Right lobe of liver (tissue), 6 donors: ENCODE measurements at regions not wholly inside any gene's neighbourhood (a gene's known extent, or its start where the extent isn't known, plus 50 kb on each side); places are given as distances from the start of the nearest gene placed in this dataset.

Experiments used
- ATAC-seq, 4 donors: fragments of 200-7000 bp; cut with Tn5 transposase; one replicate each; pipeline ENCODE4 v1.9.1; 2020; ENCODE audit warnings: mild to moderate bottlenecking in 4 of 4, moderate library complexity in 4 of 4
- DNase-seq, 3 donors: peaks; one replicate each; pipeline ENCODE4 v3.0.0-alpha.2; 2020
- H3K27ac ChIP-seq, 3 donors: fragments of 200-600 bp; one replicate each; pipeline ENCODE4 v1.8.0; 2022
- H3K27me3 ChIP-seq, 2 donors: fragments of 200-600 bp; one replicate each; pipeline ENCODE4 v1.8.0; 2022
- H3K36me3 ChIP-seq, 4 donors: fragments of 200-600 bp; sonication (generic) in 1 of 4; one replicate each; pipeline versions ENCODE4 v1.5.1 to v1.8.0; 2017 to 2022; ENCODE audit warnings: control low read depth in 1 of 4
- H3K4me1 ChIP-seq, 4 donors: fragments of 200-600 bp; sonication (generic) in 1 of 4; one replicate each; pipeline versions ENCODE4 v1.5.1 to v1.8.0; 2017 to 2022; ENCODE audit warnings: control low read depth in 1 of 4
- H3K4me3 ChIP-seq, 3 donors: fragments of 200-600 bp; one replicate each; pipeline ENCODE4 v1.8.0; 2022
- H3K9me3 ChIP-seq, 4 donors: fragments of 200-600 bp; sonication (generic) in 1 of 4; one replicate each; pipeline versions ENCODE4 v1.5.1 to v1.8.0; 2017 to 2022; ENCODE audit warnings: control low read depth in 1 of 4
- POLR2A ChIP-seq: fragments of 450-650 bp; IDR thresholded peaks from one replicate; pipeline ENCODE4 v1.6.1; 2017; ENCODE audit warnings: antibody characterized with exemption, mild to moderate bottlenecking
- WGBS: methylation state at CpG from one replicate; pipeline ENCODE4 v1.1.6; 2018; ENCODE audit warnings: low coverage, low lambda C conversion rate; ENCODE audit not compliant: insufficient coverage; ENCODE audit errors: missing lambda C conversion rate; 5-methylcytosine and 5-hydroxymethylcytosine counted together
- intact Hi-C, 2 donors: fragments of 100-400 bp; cut with DNase I; formaldehyde crosslinking; loops; one replicate each; pipeline versions ENCODE4 v1.11.2 to v1.14.1; 2022
- TF ChIP-seq, protein P1 (sequence below), 4 donors: fragments of 200-600 bp in 3 of 4; fragments of 450-650 bp in 1 of 4; IDR thresholded peaks; one replicate each; pipeline versions ENCODE4 v1.5.1 to v1.8.0; 2016 to 2022; ENCODE audit warnings: antibody characterized with exemption in 4 of 4, mild to moderate bottlenecking in 2 of 4
- donor health status: DM: no; HTN: yes; CAD: no.
- donor health status: DM: no; HTN: no; CAD: no.
- donor health status: DM: no; HTN: no; CAD: no.
- donor health status: DM: no; HTN: yes; CAD: no.
- donor health status: DM: no; HTN: yes; CAD: no.

DNA sequence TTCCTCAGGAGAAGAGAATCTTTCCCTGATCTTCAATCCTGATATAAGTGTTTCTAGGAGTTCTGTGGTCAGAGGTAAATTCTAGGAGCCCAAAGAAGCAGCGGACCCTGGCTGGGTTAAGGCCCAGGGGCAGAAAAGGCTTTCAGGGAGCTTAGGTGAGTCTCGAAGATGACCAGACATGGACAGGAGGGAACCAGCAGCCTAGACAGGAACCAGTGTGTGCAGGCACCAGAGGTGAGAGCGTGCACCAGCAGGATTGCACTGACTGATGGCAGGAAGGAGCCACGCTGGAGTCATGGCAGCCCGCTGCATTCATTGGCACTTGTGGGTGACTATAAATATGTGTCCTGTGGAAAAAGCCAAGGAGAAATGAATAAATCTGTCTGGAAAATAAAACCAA lies 489.9 kb downstream of the BCL11B start:
- Histone ChIP-seq H3K4me1 (no peaks in the 10 kb centered on the region), H3K27me3 (no peaks in the 10 kb centered on the region), H3K36me3 (no peaks in the 10 kb centered on the region), H3K27ac (no peak overlapping the region), H3K4me3 (no peak overlapping the region), H3K9me3 (no peaks in the 10 kb centered on the region)
- ATAC-seq (no peak), DNase-seq (no peak)
- intact Hi-C loops, result no loop called here
- WGBS, result 79% methylated on average over 3 of the region's 5 CpGs
- no peak for TF ChIP-seq POLR2A
- TF ChIP-seq, protein P1, sequence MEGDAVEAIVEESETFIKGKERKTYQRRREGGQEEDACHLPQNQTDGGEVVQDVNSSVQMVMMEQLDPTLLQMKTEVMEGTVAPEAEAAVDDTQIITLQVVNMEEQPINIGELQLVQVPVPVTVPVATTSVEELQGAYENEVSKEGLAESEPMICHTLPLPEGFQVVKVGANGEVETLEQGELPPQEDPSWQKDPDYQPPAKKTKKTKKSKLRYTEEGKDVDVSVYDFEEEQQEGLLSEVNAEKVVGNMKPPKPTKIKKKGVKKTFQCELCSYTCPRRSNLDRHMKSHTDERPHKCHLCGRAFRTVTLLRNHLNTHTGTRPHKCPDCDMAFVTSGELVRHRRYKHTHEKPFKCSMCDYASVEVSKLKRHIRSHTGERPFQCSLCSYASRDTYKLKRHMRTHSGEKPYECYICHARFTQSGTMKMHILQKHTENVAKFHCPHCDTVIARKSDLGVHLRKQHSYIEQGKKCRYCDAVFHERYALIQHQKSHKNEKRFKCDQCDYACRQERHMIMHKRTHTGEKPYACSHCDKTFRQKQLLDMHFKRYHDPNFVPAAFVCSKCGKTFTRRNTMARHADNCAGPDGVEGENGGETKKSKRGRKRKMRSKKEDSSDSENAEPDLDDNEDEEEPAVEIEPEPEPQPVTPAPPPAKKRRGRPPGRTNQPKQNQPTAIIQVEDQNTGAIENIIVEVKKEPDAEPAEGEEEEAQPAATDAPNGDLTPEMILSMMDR (IDR thresholded peaks at IDR 0.05), result no peak

DNA sequence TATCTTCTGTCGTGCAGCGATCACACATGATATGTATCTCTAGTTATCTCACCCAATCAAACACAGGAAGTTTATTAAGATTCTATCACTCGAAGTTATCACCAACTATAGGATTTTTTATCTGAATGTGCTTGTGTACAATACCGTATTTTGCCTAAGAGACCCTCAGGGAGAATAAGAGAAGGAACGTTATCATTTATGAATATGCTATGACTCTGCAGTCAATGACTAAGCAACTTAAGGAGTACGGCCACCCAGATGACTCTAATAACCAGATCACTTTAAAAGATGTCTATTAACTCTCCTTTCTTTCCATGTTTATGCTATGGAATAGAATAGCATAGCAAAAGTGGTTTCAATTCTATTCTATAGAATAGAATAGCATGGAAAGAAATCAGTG lies 486.4 kb downstream of the BCL11B start:
- Histone ChIP-seq H3K27ac (no peak overlapping the region), H3K27me3 (no peaks in the 10 kb centered on the region), H3K4me1 (no peaks in the 10 kb centered on the region), H3K4me3 (no peak overlapping the region), H3K9me3 (no peaks in the 10 kb centered on the region), H3K36me3 (no peaks in the 10 kb centered on the region)
- intact Hi-C loops, result no loop called here
- TF ChIP-seq POLR2A, result no peak
- TF ChIP-seq, protein P1 (IDR thresholded peaks at IDR 0.05), result no peak
- DNase-seq (no peak), ATAC-seq (no peak)
- WGBS, result 43% methylated on average over 6 of the region's 6 CpGs

DNA sequence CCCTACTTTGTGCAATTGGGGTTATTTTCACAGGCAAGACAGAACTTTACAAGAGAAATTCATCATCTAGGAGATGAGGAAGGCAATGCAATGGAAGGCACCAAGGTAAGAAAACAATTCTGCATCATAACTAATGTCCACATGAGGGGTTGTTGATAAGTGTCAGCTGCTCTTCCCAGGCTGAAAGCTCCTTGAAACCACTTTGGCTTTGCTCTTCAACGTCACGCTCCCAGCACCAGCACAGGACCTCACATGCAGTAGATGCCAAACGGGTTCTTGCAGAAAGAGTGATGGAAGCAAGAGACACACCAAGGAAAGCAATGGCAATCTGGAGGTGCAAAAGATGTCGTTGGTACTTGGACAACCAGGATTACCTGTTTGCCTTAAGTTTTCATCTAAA lies 485.5 kb downstream of the BCL11B start:
- Histone ChIP-seq H3K36me3 (no peaks in the 10 kb centered on the region), H3K4me3 (no peak overlapping the region), H3K27me3 (no peaks in the 10 kb centered on the region), H3K9me3 (no peaks in the 10 kb centered on the region), H3K4me1 (no peaks in the 10 kb centered on the region), H3K27ac (no peak overlapping the region)
- 45% methylated on average over 4 of the region's 4 CpGs for WGBS
- ATAC-seq (no peak), DNase-seq (no peak)
- intact Hi-C loops, result no loop called here
- TF ChIP-seq, protein P1 (IDR thresholded peaks at IDR 0.05), result no peak
- TF ChIP-seq POLR2A, result no peak

GRCh38 chr14:98791661-98792060 lies 480.3 kb downstream of the BCL11B start:
- intact Hi-C loops, result no loop called here
- Histone ChIP-seq H3K27ac (no peak overlapping the region), H3K36me3 (no peaks in the 10 kb centered on the region), H3K9me3 (peaks cover 0 to 3% (median 0%) of the 10 kb centered on the region in 4 donors), H3K4me3 (no peak overlapping the region), H3K27me3 (no peaks in the 10 kb centered on the region), H3K4me1 (no peaks in the 10 kb centered on the region)
- WGBS, result 52% methylated on average over 3 of the region's 3 CpGs
- ATAC-seq, result no peak
- no peak for TF ChIP-seq POLR2A
- TF ChIP-seq, protein P1 (IDR thresholded peaks at IDR 0.05), result no peak
- DNase-seq, result no peak

DNA sequence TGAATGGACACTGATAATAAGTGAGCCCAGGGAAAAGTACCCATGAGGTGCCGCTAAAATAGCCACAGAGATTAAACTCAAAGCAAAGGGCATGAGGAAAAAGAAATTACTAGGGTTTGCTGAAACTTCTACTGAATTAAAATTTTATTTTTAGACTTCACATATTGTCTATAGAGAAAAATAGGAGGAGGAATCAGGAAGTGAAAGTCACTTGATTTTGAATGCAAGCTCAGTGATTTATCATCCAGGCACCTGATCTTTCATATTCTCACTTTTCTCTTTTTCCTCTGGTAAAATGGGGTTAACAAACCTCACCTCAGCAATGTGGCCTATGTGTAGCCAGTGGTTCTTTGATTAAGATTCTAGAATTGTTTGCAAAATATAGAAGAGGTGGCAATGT lies 479.8 kb downstream of the BCL11B start:
- DNase-seq (no peak), ATAC-seq (no peak)
- no peaks in the 10 kb centered on the region for H3K4me1 ChIP-seq
- H3K9me3 ChIP-seq, result peaks cover 0 to 3% (median 0%) of the 10 kb centered on the region in 4 donors
- intact Hi-C loops, result no loop called here
- H3K27ac ChIP-seq, result no peak overlapping the region
- H3K27me3 ChIP-seq, result no peaks in the 10 kb centered on the region
- 83% methylated on average over 1 of the region's 1 CpG for WGBS
- no peaks in the 10 kb centered on the region for H3K36me3 ChIP-seq
- no peak overlapping the region for H3K4me3 ChIP-seq
- TF ChIP-seq, protein P1 (IDR thresholded peaks at IDR 0.05), result no peak
